Lower leg skin (tissue), 4 donors: ENCODE measurements at regions not wholly inside any gene's neighbourhood (a gene's known extent, or its start where the extent isn't known, plus 50 kb on each side); places are given as distances from the start of the nearest gene placed in this dataset.

Source experiments
- DNase-seq, 2 donors: peaks; one replicate each; pipeline ENCODE4 v3.0.0-alpha.2; 2019; ENCODE audit warnings: low spot score in 2 of 2
- H3K4me3 ChIP-seq: fragments of 200-600 bp; sonication (generic); 2 replicates; pipeline ENCODE4 v1.5.1; 2017; ENCODE audit warnings: mild to moderate bottlenecking, low read depth; ENCODE audit not compliant: poor library complexity, severe bottlenecking
- CTCF ChIP-seq, 3 donors: fragments of 450-650 bp; IDR thresholded peaks; one replicate each; pipeline ENCODE4 v1.5.1; 2016; ENCODE audit warnings: antibody characterized with exemption in 3 of 3, mild to moderate bottlenecking in 3 of 3, moderate library complexity in 2 of 3
- POLR2A ChIP-seq, 2 donors: fragments of 450-650 bp; IDR thresholded peaks; one replicate each; pipeline ENCODE4 v1.6.1; 2016 to 2017; ENCODE audit warnings: antibody characterized with exemption in 2 of 2, mild to moderate bottlenecking in 1 of 2, moderate library complexity in 1 of 2
- WGBS, 2 donors: methylation state at CpG; one replicate each; pipeline ENCODE4 v1.1.5; 2018; 5-methylcytosine and 5-hydroxymethylcytosine counted together
- intact Hi-C: fragments of 100-400 bp; cut with DNase I; formaldehyde crosslinking; loops from one replicate; pipeline ENCODE4 v1.15.0; 2023; ENCODE audit warnings: low total_unique reads

GRCh38 chr1:240018617-240019016 lies 73.1 kb upstream of the FMN2 start:
- DNase-seq: no peak
- no peak overlapping the region for H3K4me3 ChIP-seq
- 44 to 49% methylated on average over 1 of the region's 1 CpG for WGBS, 2 donors
- intact Hi-C loops: no loop called here
- no peak for TF ChIP-seq POLR2A (IDR thresholded peaks at IDR 0.05)
- no peak for TF ChIP-seq CTCF (IDR thresholded peaks at IDR 0.05)

- no peak overlapping the region for H3K4me3 ChIP-seq
- DNase-seq: no peak
- TF ChIP-seq CTCF (IDR thresholded peaks at IDR 0.05) (no peak), POLR2A (IDR thresholded peaks at IDR 0.05) (no peak)
- intact Hi-C loops: no loop called here
Measured at GRCh38 chr1:240019524-240019923, 72.2 kb upstream of the FMN2 start.

GRCh38 chr1:240020871-240021270 lies 70.8 kb upstream of the FMN2 start:
- DNase-seq: no peak
- no peak overlapping the region for H3K4me3 ChIP-seq
- TF ChIP-seq CTCF (IDR thresholded peaks at IDR 0.05) (no peak), POLR2A (IDR thresholded peaks at IDR 0.05) (no peak)
- WGBS, 2 donors: 69% methylated on average over 3 of the region's 3 CpGs
- intact Hi-C loops: no loop called here

- intact Hi-C loops: no loop called here
- 78 to 81% methylated on average over 3 of the region's 3 CpGs for WGBS, 2 donors
- no peak for DNase-seq
- no peak for TF ChIP-seq POLR2A (IDR thresholded peaks at IDR 0.05)
- no peak overlapping the region for H3K4me3 ChIP-seq
Measured at GRCh38 chr1:240021709-240022108, 70.0 kb upstream of the FMN2 start.

- no peak for TF ChIP-seq POLR2A (IDR thresholded peaks at IDR 0.05)
- no peak for TF ChIP-seq CTCF (IDR thresholded peaks at IDR 0.05)
- no peak overlapping the region for H3K4me3 ChIP-seq
- intact Hi-C loops: no loop called here
- no peak for DNase-seq
- WGBS, 2 donors: 7 to 10% methylated on average over 5 of the region's 5 CpGs
Measured at GRCh38 chr1:240027059-240027462, 64.6 kb upstream of the FMN2 start.

- TF ChIP-seq CTCF (IDR thresholded peaks at IDR 0.05): no peak
- no peak for TF ChIP-seq POLR2A (IDR thresholded peaks at IDR 0.05)
- intact Hi-C loops: no loop called here
- 84 to 85% methylated on average over 3 of the region's 3 CpGs for WGBS, 2 donors
- no peak overlapping the region for H3K4me3 ChIP-seq
- DNase-seq: no peak
Measured at GRCh38 chr1:240029418-240029817, 62.3 kb upstream of the FMN2 start.
